Skeletal muscle cell (primary cell): ENCODE measurements at regions not wholly inside any gene's neighbourhood (a gene's known extent, or its start where the extent isn't known, plus 50 kb on each side); places are given as distances from the start of the nearest gene placed in this dataset.
A peak's percentile ranks its signal among the peaks of the same experiment; 100 is the strongest.
"Not testable (repeated sequence)": the region's sequence is repeated elsewhere in the genome, so short reads cannot be mapped to it uniquely, and the experiment has no call there.

Source experiments
- DNase-seq: peaks from one replicate; pipeline ENCODE4 v3.0.0-alpha.2; 2010; ENCODE audit warnings: low read depth
- H3K4me3 ChIP-seq: 2 replicates; pipeline ENCODE4 v1.5.1; 2011; ENCODE audit warnings: low read depth, mild to moderate bottlenecking, control low read depth, low read length, moderate library complexity

DNA sequence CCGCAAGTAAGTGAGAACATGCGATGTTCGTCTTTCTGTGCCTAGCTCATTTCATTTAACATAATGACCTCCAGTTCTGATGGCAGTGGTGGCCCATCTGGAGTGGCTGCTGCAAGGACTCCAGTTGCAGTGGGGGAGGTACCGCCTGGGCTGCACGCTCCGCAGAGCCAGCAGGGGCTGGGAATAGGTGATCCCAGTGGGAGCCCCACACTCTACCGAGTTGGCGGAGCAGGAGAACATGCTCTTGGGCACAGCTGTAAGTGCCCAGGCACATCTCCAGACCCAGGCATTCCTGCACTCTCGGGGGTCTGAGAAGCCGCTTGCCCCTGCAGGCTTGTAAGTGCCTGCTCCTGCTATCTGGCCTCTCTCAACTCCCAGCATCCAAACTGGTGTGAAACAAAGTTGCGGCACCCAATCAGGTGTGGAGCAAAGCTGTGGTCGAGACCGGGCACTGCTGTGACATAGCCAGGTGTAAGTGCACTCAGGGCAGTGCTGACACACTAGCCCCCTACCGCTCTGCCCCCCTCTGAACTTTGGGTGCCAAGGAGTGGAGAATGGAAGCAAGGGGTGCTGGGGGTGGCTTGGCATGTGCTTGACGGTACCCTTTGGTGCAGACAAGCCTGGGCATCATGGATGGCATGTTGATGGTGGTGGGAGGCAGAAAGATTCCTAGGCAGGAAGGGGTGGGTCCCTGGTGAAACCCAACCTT, 130.2 kb downstream of the HTR1B start:
- no peak for DNase-seq
- H3K4me3 ChIP-seq: no peak overlapping the region

DNA sequence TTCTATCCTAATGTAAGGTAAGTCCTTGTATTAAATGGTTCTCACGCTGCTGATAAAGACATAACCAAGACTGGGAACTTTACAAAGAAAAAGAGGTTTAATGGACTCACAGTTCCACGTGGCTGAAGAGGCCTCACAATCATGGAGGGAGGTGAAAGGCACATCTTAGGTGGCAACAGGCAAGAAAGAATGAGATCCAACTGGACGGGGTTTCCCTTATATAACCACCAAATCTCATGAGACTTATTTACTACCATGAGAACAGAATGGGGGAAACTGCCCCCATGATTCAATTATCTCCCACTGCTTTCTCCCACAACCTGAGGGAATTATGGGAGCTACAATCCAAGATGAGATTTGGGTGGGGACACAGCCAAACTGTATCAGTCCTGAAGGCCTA, 136.6 kb downstream of the HTR1B start:
- no peak for DNase-seq
- H3K4me3 ChIP-seq: no peak overlapping the region

- DNase-seq: no peak
These were observed 137.3 kb downstream of the HTR1B start for GRCh38 chr6:77326029-77326428.

GRCh38 chr6:77324866-77325265, 138.4 kb downstream of the HTR1B start:
- no peak overlapping the region for H3K4me3 ChIP-seq
- DNase-seq: peak; percentile 13

More at GRCh38 chr6:77326029-77326428, 137.3 kb downstream of the HTR1B start:
- H3K4me3 ChIP-seq: no peak overlapping the region

DNA sequence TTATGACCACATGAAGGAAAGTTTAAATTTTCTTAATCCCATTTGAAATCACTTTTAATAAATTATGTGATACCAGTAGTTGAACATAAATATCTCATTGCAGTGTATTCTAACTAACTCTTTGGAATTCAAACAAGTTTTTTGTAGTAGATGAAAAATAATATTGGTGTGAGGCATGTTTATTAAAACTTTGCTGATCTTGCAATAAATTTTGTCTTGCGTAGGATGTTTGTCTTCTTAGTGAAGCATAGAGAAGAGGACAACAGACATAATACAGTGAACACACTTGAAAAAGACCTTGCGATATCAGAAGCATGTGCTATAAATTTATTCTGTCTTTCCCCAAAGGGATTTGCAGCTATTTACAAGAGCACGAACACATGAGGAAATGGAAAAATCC, 140.7 kb downstream of the HTR1B start:
- no peak overlapping the region for H3K4me3 ChIP-seq
- no peak for DNase-seq

DNA sequence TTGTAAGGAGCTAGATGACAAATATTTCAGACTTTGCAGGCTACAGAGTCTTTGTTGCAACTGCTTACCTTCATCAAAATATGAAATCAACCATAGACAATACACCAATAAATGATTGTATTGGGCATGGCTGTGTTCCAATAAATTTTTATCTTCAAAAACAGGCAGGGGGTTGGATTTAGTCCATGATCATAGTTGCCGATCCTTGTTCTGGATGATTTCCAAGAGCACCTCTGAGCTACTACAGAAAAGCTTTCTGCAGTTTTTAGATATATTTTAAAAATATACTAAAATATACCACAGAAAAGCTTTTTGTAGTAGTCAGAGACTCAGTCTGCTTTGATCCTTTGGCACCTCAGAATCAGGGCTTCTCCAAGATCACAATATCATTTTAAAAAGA, 145.0 kb downstream of the HTR1B start:
- no peak for DNase-seq
- H3K4me3 ChIP-seq: no peak overlapping the region

DNA sequence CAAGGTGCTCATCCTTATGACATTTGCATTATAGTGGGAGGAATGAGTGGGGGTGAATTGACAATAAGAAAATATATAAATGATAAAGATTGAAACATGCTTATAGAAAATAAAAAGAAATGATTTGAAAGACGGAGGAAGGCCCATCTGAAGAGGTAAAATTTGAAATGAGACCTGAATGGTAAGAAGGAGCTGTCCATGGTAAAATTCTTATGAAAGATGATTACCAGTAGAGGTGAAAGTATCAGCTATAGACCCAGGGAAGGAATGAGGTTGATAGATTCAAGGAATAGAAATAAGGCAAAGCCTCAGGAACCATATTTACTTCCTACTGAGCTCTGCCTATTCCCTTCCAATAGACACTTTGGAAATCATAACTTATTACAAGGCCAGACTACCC, 149.7 kb downstream of the HTR1B start:
- DNase-seq: no peak
- H3K4me3 ChIP-seq: no peak overlapping the region

DNA sequence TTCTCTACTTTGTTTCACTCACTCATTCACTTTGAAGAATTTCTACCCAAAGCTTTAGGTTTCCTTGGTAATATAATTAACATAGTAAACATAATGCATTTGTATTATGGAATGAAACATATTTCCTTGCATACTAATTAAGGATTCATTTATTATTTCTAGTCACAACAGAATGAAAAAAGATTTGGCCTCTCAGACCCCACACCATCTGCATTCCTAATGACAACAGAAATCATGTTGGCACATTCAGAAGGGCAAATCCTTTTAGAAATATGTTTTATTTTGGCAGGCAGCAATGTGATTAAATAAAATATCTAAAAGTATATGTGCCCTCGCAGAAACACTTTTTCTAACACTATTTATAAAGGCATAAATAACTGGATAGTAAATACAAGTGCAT, 163.4 kb downstream of the HTR1B start:
- no peak overlapping the region for H3K4me3 ChIP-seq
- no peak for DNase-seq

DNA sequence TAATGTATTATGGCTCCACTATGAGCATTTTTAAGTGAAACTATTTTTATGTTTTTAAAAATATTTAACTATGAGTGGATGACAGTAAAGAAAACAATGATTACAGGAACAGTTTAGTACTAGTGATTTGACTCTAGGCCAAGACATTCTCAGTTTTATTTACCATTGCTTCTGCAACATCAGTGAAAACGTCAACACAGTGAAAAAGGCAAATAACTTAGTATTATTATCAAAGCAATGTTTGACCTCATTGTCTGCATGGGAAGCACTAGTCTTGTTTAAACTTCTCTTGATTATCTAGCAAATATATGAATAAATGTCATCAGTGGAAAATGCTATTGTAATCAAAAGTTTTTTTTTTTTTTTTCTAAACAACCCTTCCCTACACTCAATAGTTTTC, 165.0 kb downstream of the HTR1B start:
- no peak overlapping the region for H3K4me3 ChIP-seq
- no peak for DNase-seq

DNA sequence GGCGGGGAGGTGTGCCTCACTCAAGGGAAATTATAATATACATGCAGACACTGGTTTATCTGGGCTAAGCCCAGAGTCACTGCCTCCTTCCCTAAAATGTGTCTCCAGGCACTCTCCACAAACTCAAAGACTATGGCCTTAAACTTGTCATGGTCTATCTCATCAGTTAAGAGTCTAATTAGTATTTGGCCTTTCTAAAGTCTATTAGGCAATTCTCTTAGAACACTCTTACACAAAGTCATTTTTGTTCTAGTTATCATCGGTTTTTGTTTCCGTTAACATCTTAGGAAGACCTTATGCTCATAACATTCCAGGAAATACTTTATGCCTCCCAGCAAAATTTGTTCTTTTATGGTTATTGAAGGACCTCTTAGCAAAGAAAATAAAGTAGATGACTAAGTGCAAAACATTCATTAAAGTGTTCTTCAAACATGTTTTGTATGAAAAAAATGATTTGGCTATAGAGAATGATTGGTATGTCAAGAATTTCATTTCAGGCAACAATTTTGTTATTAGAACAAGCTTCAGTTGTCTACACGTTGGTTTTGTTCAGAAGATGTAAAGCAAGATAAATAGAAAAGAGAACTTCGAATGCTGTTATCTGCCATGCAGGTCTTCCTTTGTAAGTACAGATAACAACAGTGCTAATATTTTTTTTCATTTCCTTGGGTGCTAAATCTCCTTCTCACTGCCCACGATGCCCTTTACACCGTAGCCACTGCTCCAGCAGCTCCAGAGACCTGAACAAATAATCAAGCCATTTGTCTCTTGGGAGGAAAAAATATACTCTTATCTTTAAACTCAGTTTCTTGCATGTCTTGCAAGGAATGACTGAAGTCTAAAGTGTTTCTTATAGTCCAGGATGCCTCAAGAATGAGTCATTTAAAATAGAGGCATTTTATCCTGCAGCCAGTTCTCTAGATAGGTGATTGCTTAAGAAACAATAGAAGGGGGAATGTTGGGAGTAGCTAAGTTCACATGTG, 170.4 kb downstream of the HTR1B start:
- DNase-seq: peak; percentile 54
- H3K4me3 ChIP-seq: no peak overlapping the region

- H3K4me3 ChIP-seq: no peak overlapping the region
- DNase-seq: no peak
These were observed 172.5 kb downstream of the HTR1B start for GRCh38 chr6:77290798-77291197.

DNA sequence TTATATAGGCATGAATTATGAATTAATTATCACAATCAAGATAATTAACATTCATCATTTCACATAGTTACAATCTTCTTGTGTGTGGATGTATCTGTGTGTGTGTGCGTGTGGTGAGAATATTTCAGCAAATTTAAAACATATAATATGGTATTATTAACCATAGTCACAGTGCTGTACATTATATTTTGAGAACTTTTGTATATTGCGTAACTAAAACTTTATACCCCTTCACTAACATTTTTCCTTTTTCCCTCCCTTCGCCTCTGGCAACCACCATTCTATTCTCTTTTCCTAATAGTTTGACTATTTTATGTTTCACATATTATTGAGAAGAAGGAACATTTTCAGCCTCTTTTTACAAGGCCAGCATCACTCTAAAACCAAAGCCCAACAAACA, 176.8 kb downstream of the HTR1B start:
- no peak overlapping the region for H3K4me3 ChIP-seq
- DNase-seq: no peak

DNA sequence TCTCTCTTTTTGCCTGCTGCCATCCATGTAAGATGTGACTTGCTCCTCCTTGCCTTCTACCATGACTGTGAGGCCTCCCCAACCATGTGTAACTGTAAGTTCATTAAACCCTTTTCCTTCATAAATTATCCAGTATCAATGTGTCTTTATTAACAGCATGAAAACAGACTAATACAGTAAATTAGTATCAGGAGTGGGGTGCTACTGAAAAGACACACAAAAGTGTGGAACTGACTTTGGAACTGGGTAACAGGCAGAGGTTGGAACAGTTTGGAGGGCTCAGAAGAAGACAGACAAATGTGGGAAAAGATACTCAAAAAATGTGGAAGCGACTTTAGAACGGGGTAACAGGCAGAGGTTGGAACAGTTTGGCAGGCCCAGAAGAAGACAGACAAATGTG, 189.4 kb downstream of the HTR1B start:
- no peak overlapping the region for H3K4me3 ChIP-seq
- DNase-seq: no peak

DNA sequence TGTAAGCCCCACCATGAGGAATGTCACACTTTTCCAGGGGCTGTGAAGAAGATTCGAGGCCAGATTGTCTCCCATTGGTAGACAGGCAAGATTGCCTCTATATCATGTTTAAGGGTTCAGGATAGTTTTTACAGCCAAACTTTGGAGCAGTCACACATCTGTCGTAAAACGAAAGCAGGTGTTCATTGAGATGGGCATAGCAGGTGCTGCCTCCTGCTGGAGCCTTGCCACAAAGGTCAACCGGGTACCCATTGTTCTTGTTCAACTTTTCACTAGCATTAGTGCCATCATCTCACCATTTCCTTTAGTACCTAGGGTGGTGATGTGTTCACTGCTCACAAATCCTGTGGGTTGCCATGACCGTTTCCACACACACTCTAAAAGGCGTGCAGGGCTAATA, 198.3 kb downstream of the HTR1B start:
- no peak overlapping the region for H3K4me3 ChIP-seq
- DNase-seq: no peak

GRCh38 chr6:77263003-77263402, 200.3 kb downstream of the HTR1B start:
- DNase-seq: no peak

GRCh38 chr6:77251801-77252200, 211.5 kb downstream of the HTR1B start:
- not testable (repeated sequence) for DNase-seq

More at GRCh38 chr6:77263003-77263402, 200.3 kb downstream of the HTR1B start:
- no peak overlapping the region for H3K4me3 ChIP-seq

GRCh38 chr6:77249560-77249959, 213.7 kb downstream of the HTR1B start:
- H3K4me3 ChIP-seq: no peak overlapping the region
- no peak for DNase-seq

More at GRCh38 chr6:77251801-77252200, 211.5 kb downstream of the HTR1B start:
- not testable (repeated sequence) for H3K4me3 ChIP-seq

- no peak for DNase-seq
- no peak overlapping the region for H3K4me3 ChIP-seq
These were observed 218.3 kb downstream of the HTR1B start for GRCh38 chr6:77245026-77245425.

- no peak for DNase-seq
- H3K4me3 ChIP-seq: no peak overlapping the region
These were observed 231.6 kb downstream of the HTR1B start for GRCh38 chr6:77231438-77232305.

DNA sequence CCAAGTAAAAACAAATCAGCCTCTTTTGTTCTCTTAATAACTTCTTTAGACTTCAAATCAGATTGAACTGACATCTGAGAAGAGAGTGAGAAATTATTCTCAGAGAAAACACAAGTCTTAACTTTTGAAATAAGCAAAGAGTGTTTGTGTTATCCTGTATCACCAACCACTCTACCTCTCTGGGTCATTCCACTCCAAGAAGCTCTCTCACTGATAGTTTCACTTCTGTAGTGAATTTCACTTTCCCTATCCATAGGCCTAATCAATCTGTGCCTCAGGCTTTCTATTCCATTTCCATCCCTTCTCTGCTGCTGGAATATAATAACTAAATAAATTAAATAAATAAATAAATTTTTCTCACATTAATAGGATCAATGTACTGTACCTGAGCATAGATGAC, 235.0 kb downstream of the HTR1B start:
- no peak for DNase-seq
- H3K4me3 ChIP-seq: no peak overlapping the region
